PC-9 (cell line): ENCODE measurements at regions not wholly inside any gene's neighbourhood (a gene's known extent, or its start where the extent isn't known, plus 50 kb on each side); places are given as distances from the start of the nearest gene placed in this dataset.

Source experiments
- EZH2 ChIP-seq: fragments of 200-600 bp; sonication (generic); IDR thresholded peaks from 2 replicates; pipeline ENCODE4 v1.8.0; 2017; ENCODE audit warnings: antibody characterized with exemption, low read depth
- TF ChIP-seq, protein P1 (sequence below): fragments of 200-600 bp; sonication (generic); conservative IDR thresholded peaks from 2 replicates; pipeline ENCODE4 v1.6.1; 2017; ENCODE audit warnings: mixed run types, antibody characterized with exemption, mild to moderate bottlenecking, moderate library complexity

DNA sequence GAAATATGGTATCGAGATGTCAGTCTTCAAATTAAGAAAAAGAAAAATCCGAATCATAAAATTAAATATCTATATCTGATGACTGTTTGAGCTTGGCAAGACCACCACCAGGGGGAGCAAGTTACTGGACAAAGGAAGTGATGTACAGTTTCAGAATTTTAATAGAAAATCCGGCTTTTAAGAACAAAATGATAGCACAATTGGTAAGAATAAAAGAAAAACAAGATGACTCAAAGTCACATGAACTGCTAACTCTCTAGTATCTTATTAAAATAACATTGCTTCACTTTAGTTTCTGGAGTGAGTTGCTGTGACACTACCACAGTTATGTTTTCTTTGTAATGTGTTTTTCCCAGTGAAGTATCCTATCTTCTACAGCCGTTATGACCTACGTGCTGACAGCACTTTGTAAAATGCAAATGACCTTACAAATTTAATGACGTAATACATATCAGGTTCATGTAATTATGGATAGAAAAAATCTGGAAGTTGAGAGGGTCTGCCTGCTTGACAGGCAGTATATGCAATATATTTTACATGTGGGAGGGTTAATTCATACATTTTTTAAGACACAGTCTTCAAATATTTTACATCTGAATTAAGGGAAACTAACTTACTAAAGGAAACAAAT lies 405.3 kb upstream of the HS3ST5 start:
- TF ChIP-seq, protein P1, sequence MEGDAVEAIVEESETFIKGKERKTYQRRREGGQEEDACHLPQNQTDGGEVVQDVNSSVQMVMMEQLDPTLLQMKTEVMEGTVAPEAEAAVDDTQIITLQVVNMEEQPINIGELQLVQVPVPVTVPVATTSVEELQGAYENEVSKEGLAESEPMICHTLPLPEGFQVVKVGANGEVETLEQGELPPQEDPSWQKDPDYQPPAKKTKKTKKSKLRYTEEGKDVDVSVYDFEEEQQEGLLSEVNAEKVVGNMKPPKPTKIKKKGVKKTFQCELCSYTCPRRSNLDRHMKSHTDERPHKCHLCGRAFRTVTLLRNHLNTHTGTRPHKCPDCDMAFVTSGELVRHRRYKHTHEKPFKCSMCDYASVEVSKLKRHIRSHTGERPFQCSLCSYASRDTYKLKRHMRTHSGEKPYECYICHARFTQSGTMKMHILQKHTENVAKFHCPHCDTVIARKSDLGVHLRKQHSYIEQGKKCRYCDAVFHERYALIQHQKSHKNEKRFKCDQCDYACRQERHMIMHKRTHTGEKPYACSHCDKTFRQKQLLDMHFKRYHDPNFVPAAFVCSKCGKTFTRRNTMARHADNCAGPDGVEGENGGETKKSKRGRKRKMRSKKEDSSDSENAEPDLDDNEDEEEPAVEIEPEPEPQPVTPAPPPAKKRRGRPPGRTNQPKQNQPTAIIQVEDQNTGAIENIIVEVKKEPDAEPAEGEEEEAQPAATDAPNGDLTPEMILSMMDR: peak; percentile 96
- no peak for TF ChIP-seq EZH2
